ENCODE measurements at regions not wholly inside any gene's neighbourhood (a gene's known extent, or its start where the extent isn't known, plus 50 kb on each side); places are given as distances from the start of the nearest gene placed in this dataset.

- H3K4me3 ChIP-seq (ENCODE audit: low read length) = no peak overlapping the region
- WGBS, 2 experiments (ENCODE audit: insufficient coverage in 1 of 2, insufficient read length in 1 of 2) = 90 to 92% methylated on average over 5 to 7 of the region's 7 CpGs
- H3K4me1 ChIP-seq (ENCODE audit: control insufficient read depth, insufficient read depth, low read length) = no peaks in the 10 kb centered on the region
- no peak overlapping the region for H3K4me3 Mint-ChIP-seq
- no peaks in the 10 kb centered on the region for H3K27me3 ChIP-seq (ENCODE audit: control insufficient read depth, insufficient read depth, low read length, poor library complexity, severe bottlenecking)
- no peaks in the 10 kb centered on the region for H3K36me3 ChIP-seq (ENCODE audit: control insufficient read depth, insufficient read depth, low read length)
- no peak overlapping the region for H3K27ac Mint-ChIP-seq
- H3K27ac ChIP-seq (ENCODE audit: low read depth, low read length) = no peak overlapping the region
- no peak for DNase-seq
- peaks cover 12% of the 10 kb centered on the region for H3K4me1 Mint-ChIP-seq
- no peaks in the 10 kb centered on the region for H3K27me3 Mint-ChIP-seq (ENCODE audit: insufficient read depth)
- TF ChIP-seq, protein P1, sequence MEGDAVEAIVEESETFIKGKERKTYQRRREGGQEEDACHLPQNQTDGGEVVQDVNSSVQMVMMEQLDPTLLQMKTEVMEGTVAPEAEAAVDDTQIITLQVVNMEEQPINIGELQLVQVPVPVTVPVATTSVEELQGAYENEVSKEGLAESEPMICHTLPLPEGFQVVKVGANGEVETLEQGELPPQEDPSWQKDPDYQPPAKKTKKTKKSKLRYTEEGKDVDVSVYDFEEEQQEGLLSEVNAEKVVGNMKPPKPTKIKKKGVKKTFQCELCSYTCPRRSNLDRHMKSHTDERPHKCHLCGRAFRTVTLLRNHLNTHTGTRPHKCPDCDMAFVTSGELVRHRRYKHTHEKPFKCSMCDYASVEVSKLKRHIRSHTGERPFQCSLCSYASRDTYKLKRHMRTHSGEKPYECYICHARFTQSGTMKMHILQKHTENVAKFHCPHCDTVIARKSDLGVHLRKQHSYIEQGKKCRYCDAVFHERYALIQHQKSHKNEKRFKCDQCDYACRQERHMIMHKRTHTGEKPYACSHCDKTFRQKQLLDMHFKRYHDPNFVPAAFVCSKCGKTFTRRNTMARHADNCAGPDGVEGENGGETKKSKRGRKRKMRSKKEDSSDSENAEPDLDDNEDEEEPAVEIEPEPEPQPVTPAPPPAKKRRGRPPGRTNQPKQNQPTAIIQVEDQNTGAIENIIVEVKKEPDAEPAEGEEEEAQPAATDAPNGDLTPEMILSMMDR (conservative IDR thresholded peaks at IDR 0.05) = no peak
- H3K9me3 ChIP-seq (ENCODE audit: control insufficient read depth, low read length) = no peaks in the 10 kb centered on the region
- H3K36me3 Mint-ChIP-seq (ENCODE audit: low read depth) = no peaks in the 10 kb centered on the region
- H3K9ac ChIP-seq (ENCODE audit: extremely low read depth, low read length, poor library complexity, severe bottlenecking) = no peak overlapping the region
- H3K9me3 Mint-ChIP-seq = no peaks in the 10 kb centered on the region
These were observed 80.7 kb downstream of the INHBA start for GRCh38 chr7:41621953-41622831.

GRCh38 chr7:41617987-41618386, 84.9 kb downstream of the INHBA start:
- no peaks in the 10 kb centered on the region for H3K9me3 Mint-ChIP-seq
- Histone ChIP-seq H3K9me3 (ENCODE audit: control insufficient read depth, low read length) (no peaks in the 10 kb centered on the region), H3K27me3 (ENCODE audit: control insufficient read depth, insufficient read depth, low read length, poor library complexity, severe bottlenecking) (no peaks in the 10 kb centered on the region), H3K9ac (ENCODE audit: extremely low read depth, low read length, poor library complexity, severe bottlenecking) (no peak overlapping the region), H3K4me3 (ENCODE audit: low read length) (no peak overlapping the region), H3K4me1 (ENCODE audit: control insufficient read depth, insufficient read depth, low read length) (no peaks in the 10 kb centered on the region), H3K27ac (ENCODE audit: low read depth, low read length) (no peak overlapping the region), H3K36me3 (ENCODE audit: control insufficient read depth, insufficient read depth, low read length) (no peaks in the 10 kb centered on the region)
- TF ChIP-seq, protein P1 (conservative IDR thresholded peaks at IDR 0.05) = no peak
- no peak overlapping the region for H3K27ac Mint-ChIP-seq
- no peaks in the 10 kb centered on the region for H3K4me1 Mint-ChIP-seq
- 94% methylated on average over 1 of the region's 1 CpG; no CpG with 5 or more reads in 1 of the 2 experiments for WGBS, 2 experiments (ENCODE audit: insufficient coverage in 1 of 2, insufficient read length in 1 of 2)
- no peak overlapping the region for H3K4me3 Mint-ChIP-seq
- DNase-seq = no peak
- no peaks in the 10 kb centered on the region for H3K36me3 Mint-ChIP-seq (ENCODE audit: low read depth)
- H3K27me3 Mint-ChIP-seq (ENCODE audit: insufficient read depth) = no peaks in the 10 kb centered on the region

DNA sequence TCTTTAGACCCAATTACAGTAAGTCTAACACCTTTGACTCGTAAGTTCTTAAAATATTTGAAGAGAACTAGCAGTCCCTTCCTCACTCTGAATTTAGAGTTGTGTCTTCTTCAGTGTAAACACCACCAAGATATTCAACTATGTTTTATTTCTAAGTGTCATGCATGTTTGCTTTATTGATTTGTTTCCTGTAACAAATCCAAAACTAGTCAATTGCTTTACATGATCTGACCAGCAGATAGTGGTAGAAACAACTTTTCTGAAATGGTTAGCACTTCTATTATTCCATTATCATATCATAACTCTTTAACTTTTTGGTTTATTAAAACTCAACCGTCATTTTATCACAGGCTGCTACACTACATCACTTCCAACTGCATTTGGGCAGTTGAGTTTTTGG, 90.1 kb downstream of the INHBA start:
- H3K4me1 ChIP-seq (ENCODE audit: control insufficient read depth, insufficient read depth, low read length) = no peaks in the 10 kb centered on the region
- WGBS, 2 experiments (ENCODE audit: insufficient coverage in 1 of 2, insufficient read length in 1 of 2) = 94 to 95% methylated on average over 2 of the region's 2 CpGs
- TF ChIP-seq, protein P1 (conservative IDR thresholded peaks at IDR 0.05) = no peak
- H3K36me3 Mint-ChIP-seq (ENCODE audit: low read depth) = no peaks in the 10 kb centered on the region
- H3K9ac ChIP-seq (ENCODE audit: extremely low read depth, low read length, poor library complexity, severe bottlenecking) = no peak overlapping the region
- H3K9me3 ChIP-seq (ENCODE audit: control insufficient read depth, low read length) = no peaks in the 10 kb centered on the region
- no peak overlapping the region for H3K27ac ChIP-seq (ENCODE audit: low read depth, low read length)
- H3K27me3 Mint-ChIP-seq (ENCODE audit: insufficient read depth) = no peaks in the 10 kb centered on the region
- no peak overlapping the region for H3K4me3 Mint-ChIP-seq
- no peaks in the 10 kb centered on the region for H3K27me3 ChIP-seq (ENCODE audit: control insufficient read depth, insufficient read depth, low read length, poor library complexity, severe bottlenecking)
- H3K27ac Mint-ChIP-seq = no peak overlapping the region
- H3K4me1 Mint-ChIP-seq = no peaks in the 10 kb centered on the region
- no peaks in the 10 kb centered on the region for H3K36me3 ChIP-seq (ENCODE audit: control insufficient read depth, insufficient read depth, low read length)
- H3K4me3 ChIP-seq (ENCODE audit: low read length) = no peak overlapping the region
- DNase-seq = no peak
- no peaks in the 10 kb centered on the region for H3K9me3 Mint-ChIP-seq
